HepG2 (cell line): ENCODE measurements at regions not wholly inside any gene's neighbourhood (a gene's known extent, or its start where the extent isn't known, plus 50 kb on each side); places are given as distances from the start of the nearest gene placed in this dataset.

Source experiments
- CBX5 ChIP-seq: sonication (generic); formaldehyde crosslinking; IDR thresholded peaks from 2 replicates; pipeline ENCODE4 v1.4.0; 2020; ENCODE audit warnings: missing genetic modification reagents, borderline replicate concordance
- GATA4 ChIP-seq: sonication (generic); IDR thresholded peaks from 2 replicates; pipeline ENCODE4 v1.6.1; 2016; ENCODE audit warnings: antibody characterized with exemption, low read depth, borderline replicate concordance
- POLR2AphosphoS5 ChIP-seq: IDR thresholded peaks from 2 replicates; pipeline ENCODE4 v1.6.1; 2012; ENCODE audit warnings: low read depth, low read length
- TAF1 ChIP-seq: sonication (generic); formaldehyde crosslinking; IDR thresholded peaks from 2 replicates; pipeline ENCODE4 v1.4.0; 2020; ENCODE audit warnings: missing genetic modification reagents
- THAP11 ChIP-seq: IDR thresholded peaks from 2 replicates; pipeline ENCODE4 v1.6.1; 2016; ENCODE audit warnings: missing biosample characterization, missing genetic modification reagents
- XRCC5 ChIP-seq: fragments of 200-400 bp; formaldehyde crosslinking; optimal IDR thresholded peaks from 2 replicates; pipeline ENCODE3; 2017; ENCODE audit warnings: mild to moderate bottlenecking, low read length
- ZNF776 ChIP-seq: sonication (generic); formaldehyde crosslinking; IDR thresholded peaks from 2 replicates; pipeline ENCODE4 v1.4.0; 2020; ENCODE audit warnings: mild to moderate bottlenecking, missing genetic modification reagents
- TF ChIP-seq, protein P1 (sequence below): IDR thresholded peaks from 2 replicates; pipeline ENCODE4 v1.6.1; 2016; ENCODE audit warnings: missing compliant biosample characterization, missing genetic modification reagents, borderline replicate concordance
- TF ChIP-seq, protein P2 (sequence below): sonication (generic); formaldehyde crosslinking; IDR thresholded peaks from 2 replicates; pipeline ENCODE4 v1.5.0; 2020; ENCODE audit warnings: mild to moderate bottlenecking, missing genetic modification reagents, moderate library complexity
- TF ChIP-seq, protein P3 (sequence below), 2 experiments: IDR thresholded peaks; 2 replicates each; pipeline ENCODE4 v1.6.1; 2011 to 2012; ENCODE audit warnings: low read length in 2 of 2, borderline replicate concordance in 1 of 2, low read depth in 1 of 2, mild to moderate bottlenecking in 1 of 2, moderate library complexity in 1 of 2

DNA sequence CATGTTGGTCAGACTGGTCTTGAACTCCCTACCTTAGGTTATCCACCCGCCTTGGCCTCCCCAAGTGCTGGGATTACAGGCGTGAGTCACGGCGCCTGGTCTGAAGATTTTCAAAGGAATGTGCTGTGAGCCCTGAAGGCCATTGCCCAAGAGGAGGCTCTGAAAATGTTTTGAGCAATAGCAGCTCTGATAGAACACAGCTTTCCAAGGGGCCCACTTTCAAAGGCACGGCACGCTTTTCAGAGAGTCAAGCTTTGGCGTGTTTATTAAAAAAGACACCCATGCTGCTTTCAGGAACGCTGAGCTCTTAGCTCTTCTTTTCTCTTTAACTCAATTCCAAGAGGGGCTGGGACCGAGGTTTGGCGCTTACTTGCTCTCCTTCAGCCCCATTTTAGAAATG lies 73.8 kb upstream of the CDON start:
- TF ChIP-seq, protein P1, sequence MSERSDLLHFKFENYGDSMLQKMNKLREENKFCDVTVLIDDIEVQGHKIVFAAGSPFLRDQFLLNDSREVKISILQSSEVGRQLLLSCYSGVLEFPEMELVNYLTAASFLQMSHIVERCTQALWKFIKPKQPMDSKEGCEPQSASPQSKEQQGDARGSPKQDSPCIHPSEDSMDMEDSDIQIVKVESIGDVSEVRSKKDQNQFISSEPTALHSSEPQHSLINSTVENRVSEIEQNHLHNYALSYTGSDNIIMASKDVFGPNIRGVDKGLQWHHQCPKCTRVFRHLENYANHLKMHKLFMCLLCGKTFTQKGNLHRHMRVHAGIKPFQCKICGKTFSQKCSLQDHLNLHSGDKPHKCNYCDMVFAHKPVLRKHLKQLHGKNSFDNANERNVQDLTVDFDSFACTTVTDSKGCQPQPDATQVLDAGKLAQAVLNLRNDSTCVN (CRISPR knock-in tag), result no peak
- TF ChIP-seq XRCC5 (no peak), ZNF776 (CRISPR knock-in tag) (no peak), TAF1 (CRISPR knock-in tag) (no peak), GATA4 (no peak), THAP11 (CRISPR knock-in tag) (no peak), CBX5 (CRISPR knock-in tag) (no peak), POLR2AphosphoS5 (no peak)
- TF ChIP-seq, protein P2, sequence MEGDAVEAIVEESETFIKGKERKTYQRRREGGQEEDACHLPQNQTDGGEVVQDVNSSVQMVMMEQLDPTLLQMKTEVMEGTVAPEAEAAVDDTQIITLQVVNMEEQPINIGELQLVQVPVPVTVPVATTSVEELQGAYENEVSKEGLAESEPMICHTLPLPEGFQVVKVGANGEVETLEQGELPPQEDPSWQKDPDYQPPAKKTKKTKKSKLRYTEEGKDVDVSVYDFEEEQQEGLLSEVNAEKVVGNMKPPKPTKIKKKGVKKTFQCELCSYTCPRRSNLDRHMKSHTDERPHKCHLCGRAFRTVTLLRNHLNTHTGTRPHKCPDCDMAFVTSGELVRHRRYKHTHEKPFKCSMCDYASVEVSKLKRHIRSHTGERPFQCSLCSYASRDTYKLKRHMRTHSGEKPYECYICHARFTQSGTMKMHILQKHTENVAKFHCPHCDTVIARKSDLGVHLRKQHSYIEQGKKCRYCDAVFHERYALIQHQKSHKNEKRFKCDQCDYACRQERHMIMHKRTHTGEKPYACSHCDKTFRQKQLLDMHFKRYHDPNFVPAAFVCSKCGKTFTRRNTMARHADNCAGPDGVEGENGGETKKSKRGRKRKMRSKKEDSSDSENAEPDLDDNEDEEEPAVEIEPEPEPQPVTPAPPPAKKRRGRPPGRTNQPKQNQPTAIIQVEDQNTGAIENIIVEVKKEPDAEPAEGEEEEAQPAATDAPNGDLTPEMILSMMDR (CRISPR knock-in tag), result no peak
- TF ChIP-seq, protein P3, sequence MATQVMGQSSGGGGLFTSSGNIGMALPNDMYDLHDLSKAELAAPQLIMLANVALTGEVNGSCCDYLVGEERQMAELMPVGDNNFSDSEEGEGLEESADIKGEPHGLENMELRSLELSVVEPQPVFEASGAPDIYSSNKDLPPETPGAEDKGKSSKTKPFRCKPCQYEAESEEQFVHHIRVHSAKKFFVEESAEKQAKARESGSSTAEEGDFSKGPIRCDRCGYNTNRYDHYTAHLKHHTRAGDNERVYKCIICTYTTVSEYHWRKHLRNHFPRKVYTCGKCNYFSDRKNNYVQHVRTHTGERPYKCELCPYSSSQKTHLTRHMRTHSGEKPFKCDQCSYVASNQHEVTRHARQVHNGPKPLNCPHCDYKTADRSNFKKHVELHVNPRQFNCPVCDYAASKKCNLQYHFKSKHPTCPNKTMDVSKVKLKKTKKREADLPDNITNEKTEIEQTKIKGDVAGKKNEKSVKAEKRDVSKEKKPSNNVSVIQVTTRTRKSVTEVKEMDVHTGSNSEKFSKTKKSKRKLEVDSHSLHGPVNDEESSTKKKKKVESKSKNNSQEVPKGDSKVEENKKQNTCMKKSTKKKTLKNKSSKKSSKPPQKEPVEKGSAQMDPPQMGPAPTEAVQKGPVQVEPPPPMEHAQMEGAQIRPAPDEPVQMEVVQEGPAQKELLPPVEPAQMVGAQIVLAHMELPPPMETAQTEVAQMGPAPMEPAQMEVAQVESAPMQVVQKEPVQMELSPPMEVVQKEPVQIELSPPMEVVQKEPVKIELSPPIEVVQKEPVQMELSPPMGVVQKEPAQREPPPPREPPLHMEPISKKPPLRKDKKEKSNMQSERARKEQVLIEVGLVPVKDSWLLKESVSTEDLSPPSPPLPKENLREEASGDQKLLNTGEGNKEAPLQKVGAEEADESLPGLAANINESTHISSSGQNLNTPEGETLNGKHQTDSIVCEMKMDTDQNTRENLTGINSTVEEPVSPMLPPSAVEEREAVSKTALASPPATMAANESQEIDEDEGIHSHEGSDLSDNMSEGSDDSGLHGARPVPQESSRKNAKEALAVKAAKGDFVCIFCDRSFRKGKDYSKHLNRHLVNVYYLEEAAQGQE (IDR thresholded peaks at IDR 0.05; ENCODE audit: borderline replicate concordance in 1 of 2, low read depth in 1 of 2, low read length in 2 of 2), result no peak
